ENCODE measurements at regions not wholly inside any gene's neighbourhood (a gene's known extent, or its start where the extent isn't known, plus 50 kb on each side); places are given as distances from the start of the nearest gene placed in this dataset.
"Not testable (repeated sequence)": the region's sequence is repeated elsewhere in the genome, so short reads cannot be mapped to it uniquely, and the experiment has no call there.

DNA sequence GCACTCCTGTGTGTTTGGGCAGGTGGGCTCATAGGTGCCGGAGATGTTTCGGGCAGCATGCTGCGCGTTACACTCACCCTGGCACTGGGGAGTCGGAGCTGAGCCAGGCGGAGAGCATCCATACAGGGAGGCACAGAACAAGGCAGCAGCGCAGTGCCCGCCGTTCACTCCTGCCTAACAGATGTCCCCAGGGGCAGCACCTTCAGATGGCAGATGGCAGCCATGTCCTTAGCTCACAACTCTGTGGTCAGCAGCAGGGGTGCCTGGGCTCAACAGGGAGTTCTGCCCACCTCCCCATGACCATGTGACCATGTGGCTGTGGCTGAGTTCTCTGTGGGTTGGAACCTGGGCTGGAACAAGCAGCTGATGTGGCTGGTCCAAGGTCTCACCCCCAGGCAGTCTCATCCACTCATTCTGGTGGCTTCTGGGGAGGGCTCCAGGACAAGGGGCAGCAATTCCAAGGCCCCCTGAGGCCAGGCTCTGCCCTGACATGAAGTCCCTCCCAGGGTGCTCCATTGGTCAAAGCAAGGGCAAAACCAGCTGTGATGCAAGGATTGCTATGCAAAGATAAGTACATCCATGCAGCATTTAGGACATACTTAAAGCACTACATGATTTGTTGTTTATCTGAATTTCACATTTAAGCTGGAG, 64.2 kb downstream of the MRPL36 start:
- no peak overlapping the region for H3K4me3 ChIP-seq (ENCODE audit: low read depth, low read length)
- no peak for DNase-seq (ENCODE audit: low read depth)
- TF ChIP-seq, protein P1, sequence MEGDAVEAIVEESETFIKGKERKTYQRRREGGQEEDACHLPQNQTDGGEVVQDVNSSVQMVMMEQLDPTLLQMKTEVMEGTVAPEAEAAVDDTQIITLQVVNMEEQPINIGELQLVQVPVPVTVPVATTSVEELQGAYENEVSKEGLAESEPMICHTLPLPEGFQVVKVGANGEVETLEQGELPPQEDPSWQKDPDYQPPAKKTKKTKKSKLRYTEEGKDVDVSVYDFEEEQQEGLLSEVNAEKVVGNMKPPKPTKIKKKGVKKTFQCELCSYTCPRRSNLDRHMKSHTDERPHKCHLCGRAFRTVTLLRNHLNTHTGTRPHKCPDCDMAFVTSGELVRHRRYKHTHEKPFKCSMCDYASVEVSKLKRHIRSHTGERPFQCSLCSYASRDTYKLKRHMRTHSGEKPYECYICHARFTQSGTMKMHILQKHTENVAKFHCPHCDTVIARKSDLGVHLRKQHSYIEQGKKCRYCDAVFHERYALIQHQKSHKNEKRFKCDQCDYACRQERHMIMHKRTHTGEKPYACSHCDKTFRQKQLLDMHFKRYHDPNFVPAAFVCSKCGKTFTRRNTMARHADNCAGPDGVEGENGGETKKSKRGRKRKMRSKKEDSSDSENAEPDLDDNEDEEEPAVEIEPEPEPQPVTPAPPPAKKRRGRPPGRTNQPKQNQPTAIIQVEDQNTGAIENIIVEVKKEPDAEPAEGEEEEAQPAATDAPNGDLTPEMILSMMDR (IDR thresholded peaks at IDR 0.05; ENCODE audit: control insufficient read depth, extremely low read depth, insufficient read depth), result no peak

DNA sequence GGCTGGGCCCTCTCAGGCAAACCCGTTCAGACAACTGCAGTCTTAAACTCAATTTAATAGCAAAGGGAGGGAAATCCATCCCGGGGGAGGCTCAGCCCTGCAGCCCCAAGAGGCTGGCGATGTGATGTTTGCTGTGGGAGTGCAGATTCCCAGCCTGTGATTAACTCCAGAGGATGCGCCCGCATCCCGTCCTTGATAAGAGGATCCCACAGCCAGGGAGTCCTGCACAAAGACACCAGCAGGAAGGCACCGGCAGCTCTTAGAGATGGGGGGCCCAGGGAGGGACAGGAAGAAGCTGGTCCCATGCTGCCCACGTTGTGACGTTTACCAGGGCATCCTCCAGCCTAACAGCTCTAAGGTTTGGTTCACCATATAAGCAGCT, 64.7 kb downstream of the MRPL36 start:
- no peak overlapping the region for H3K4me3 ChIP-seq (ENCODE audit: low read depth, low read length)
- no peak for DNase-seq (ENCODE audit: low read depth)
- TF ChIP-seq, protein P1 (IDR thresholded peaks at IDR 0.05; ENCODE audit: control insufficient read depth, extremely low read depth, insufficient read depth), result no peak

DNA sequence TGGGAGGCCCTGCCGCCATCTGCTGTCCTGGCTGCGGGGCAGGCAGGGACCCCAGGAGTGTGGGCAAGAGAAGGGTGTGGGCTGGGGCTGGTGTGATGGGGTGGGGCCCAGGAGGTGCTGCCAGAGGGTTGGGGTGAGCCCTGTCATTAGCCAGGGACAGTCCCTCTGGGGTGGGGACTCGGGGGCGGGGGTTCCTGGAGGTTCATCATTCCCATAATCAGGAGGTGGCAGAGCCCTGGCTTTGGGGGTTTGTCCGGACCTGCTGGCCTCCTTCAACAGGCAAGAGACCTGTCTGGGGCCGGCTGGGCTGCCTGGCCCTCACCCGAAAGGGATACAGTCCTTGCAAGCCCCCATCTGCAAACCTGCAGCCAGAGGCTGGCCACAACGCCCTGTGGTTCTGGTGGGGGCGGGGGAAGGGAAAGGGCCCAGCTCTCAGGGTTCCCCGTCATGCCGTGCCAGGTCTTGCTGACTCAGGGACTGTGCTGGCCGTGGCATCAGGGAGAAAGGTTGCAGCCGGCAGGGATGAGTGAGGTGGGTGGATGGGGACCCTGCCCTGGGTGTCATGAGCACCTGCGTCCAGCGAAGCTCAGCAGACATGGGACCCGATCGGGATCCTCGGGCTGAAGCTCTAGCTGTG, 65.2 kb downstream of the MRPL36 start:
- no peak for DNase-seq (ENCODE audit: low read depth)
- TF ChIP-seq, protein P1 (IDR thresholded peaks at IDR 0.05; ENCODE audit: control insufficient read depth, extremely low read depth, insufficient read depth), result no peak
- no peak overlapping the region for H3K4me3 ChIP-seq (ENCODE audit: low read depth, low read length)

DNA sequence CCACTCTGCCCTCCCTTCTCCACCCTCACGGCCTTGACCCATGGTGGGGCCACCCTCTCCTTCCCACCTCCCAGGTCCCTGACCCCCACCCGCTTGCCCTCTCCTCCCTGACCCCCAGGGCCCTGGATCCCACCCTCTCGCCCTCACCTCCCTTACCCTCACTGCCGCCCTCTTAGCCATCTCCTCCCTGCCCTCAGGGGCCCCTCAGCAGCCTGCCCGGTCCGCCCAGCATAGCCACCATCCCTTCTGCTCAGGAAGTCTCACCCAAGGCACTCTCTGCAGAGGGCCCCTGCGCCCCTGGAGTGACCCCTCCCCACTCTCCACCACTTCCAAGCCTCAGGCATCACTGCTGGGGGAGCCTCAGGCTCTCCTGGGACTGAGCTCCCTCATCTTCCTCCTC, 66.3 kb downstream of the MRPL36 start:
- TF ChIP-seq, protein P1 (IDR thresholded peaks at IDR 0.05; ENCODE audit: control insufficient read depth, extremely low read depth, insufficient read depth), result no peak
- no peak overlapping the region for H3K4me3 ChIP-seq (ENCODE audit: low read depth, low read length)

DNA sequence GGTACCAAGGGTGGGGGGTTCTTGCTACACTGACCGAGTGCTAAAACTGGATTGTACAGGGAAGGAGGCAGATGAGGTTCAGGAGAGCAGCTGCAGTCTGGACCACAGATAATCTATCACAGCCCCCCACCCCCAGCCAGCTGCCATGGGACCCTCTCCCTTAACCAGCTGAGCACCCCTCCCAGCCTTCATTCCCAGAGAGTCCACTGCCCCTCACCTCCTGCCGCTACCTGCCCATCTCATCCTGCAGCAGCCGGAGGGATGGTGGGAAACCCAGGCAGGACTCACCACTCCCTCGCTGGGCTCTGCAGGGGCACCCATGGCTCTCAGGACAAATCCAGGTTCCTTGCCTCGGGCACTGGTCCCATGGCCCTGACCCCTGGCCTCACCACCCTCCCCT, 66.7 kb downstream of the MRPL36 start:
- no peak overlapping the region for H3K4me3 ChIP-seq (ENCODE audit: low read depth, low read length)
- DNase-seq (ENCODE audit: low read depth), result no peak
- TF ChIP-seq, protein P1 (IDR thresholded peaks at IDR 0.05; ENCODE audit: control insufficient read depth, extremely low read depth, insufficient read depth), result no peak

More for the DNA sequence above, 66.3 kb downstream of the MRPL36 start:
- no peak for DNase-seq (ENCODE audit: low read depth)

DNA sequence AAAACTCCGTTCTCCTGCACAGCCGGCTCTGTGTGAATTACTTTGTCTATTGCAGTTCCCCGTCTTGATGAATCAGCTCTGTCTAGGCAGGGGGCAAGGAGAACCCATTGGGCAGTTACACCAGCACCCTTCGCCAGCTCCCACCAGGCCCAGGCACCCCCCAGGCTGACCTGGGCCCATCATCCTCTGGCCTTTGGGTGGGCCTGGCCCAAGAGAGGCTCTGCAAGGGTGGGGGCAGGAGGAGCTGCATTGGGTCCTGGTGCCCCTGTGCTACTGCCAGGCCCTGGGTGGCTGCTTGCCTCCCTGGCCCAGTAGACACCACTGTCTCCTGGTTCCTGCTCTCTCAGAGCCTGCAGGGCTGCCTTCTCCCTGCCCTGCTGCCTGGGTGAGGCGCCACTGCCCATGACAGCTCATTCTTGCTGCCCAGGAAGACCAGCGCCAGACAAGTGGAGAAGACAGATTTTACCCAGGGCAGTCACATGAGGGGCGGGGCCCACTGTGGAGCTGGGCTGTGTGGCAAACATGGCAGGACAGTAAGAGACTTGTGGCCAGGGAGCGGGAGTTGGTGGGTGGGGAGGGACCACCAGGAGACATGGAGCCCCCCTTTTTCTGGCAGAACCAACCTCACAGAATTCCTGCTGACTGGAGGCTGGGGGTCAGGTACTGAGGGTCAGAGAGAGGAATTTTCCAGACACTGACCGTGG, 67.2 kb downstream of the MRPL36 start:
- no peak overlapping the region for H3K4me3 ChIP-seq (ENCODE audit: low read depth, low read length)
- no peak for DNase-seq (ENCODE audit: low read depth)
- TF ChIP-seq, protein P1 (IDR thresholded peaks at IDR 0.05; ENCODE audit: control insufficient read depth, extremely low read depth, insufficient read depth), result no peak

DNA sequence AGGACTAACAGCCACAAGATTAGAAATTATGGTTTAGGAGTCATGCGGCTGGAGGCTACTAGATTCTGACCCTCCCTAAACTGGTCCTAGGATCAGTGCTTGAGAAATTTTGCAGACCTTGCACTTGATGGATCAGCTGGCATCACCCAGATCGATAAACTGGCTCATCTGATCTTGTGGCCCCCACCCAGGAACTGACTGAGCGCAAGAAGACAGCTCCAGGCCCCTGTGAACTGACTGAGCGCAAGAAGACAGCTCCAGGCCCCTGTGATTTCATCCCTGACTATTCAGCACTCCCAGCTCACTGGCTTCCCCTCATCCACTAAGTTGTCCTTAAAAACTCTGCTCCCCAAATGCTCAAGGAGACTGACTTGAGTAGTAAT, 67.8 kb downstream of the MRPL36 start:
- not testable (repeated sequence) for DNase-seq (ENCODE audit: low read depth); H3K4me3 ChIP-seq (ENCODE audit: low read depth, low read length)

All from LNCaP clone FGC (cell line).